H54 (cell line): ENCODE measurements at regions not wholly inside any gene's neighbourhood (a gene's known extent, or its start where the extent isn't known, plus 50 kb on each side); places are given as distances from the start of the nearest gene placed in this dataset.

Source experiments
- DNase-seq: peaks from one replicate; pipeline ENCODE4 v3.0.0; 2011; ENCODE audit warnings: low spot score, mixed read lengths; ENCODE audit not compliant: insufficient read length
- FAIRE-seq: peaks from 3 replicates; lab custom pipeline; 2011; peaks lifted over from hg19 to GRCh38; lab: Jason Lieb, UNC
- POLR2A ChIP-seq: IDR thresholded peaks from 2 replicates; pipeline ENCODE4 v1.6.1; 2011; ENCODE audit warnings: low read depth, mild to moderate bottlenecking, low read length

GRCh38 chr12:24436667-24437066, 487.2 kb upstream of the SOX5 start:
- DNase-seq = no peak
- FAIRE-seq = no peak
- TF ChIP-seq POLR2A = no peak

DNA sequence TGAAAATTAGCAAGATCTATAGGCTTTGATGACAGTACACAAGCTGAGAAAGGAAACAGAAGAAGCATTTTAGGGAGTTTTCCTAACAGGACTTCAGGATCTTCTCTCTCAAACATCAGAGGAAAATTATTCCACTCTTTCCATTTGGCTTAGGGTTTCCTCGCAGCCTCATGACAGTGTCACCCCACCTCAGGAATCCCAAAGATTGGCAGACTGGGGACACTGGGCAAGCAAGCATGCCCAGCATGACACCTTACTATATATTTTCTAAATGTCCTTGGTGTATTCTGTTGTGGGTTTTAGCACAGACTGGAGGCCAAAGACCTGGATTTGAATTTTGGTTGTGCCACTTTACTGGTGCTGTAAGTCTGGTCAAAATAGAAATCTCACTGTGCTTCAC, 482.4 kb upstream of the SOX5 start:
- TF ChIP-seq POLR2A = no peak
- no peak for FAIRE-seq
- DNase-seq = no peak

- FAIRE-seq = no peak
- no peak for TF ChIP-seq POLR2A
- DNase-seq = no peak
These were observed 478.3 kb upstream of the SOX5 start for GRCh38 chr12:24427776-24428175.

DNA sequence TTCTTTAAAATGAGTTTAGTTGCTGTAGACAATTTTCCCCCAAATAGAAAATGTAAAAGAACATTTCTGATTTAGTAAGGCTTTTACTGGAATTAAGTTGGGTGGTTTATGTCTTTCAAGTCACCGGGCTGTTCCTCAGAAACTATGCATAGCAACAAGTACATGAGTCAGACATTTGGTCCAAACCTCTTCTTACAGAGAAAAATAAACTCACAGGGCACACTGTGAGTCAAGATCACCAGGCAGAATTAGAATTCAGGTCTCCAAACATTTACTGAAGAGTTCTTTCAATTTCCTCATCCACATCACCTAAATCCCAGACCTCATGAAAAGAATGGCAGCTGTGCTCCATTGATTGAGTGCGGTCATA, 476.1 kb upstream of the SOX5 start:
- DNase-seq (no peak), FAIRE-seq (no peak)
- TF ChIP-seq POLR2A = no peak

DNA sequence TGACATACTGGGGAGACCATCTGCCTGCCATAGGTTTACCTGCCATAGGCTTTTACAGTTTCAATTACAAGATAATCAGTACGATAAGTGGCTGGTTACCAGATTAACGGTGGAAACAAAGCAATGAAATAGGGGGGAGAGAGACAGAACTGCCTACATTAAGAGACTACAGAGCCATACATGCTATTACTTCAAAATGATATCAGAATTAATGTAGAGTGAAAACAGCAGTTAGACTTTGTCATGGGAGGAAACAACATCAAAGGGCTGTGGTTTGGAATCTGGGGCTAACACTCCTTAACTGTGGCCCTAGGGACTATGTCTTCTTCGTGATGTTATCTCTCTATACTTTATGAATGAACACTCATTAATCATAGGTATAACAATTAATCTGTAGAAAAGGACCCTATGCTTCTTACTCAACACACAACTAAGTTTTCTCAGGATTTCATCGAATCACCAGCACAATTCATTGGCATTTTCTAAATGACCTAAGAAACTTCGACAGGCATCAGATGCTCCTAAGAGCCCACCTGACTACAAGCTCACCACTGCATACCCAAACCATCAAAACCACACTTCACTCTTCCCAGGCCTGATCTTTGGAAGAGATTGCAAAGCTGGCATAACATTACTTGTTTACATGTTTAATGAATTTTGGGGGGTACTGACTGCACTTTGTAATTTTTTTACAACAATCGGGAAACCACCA, 475.6 kb upstream of the SOX5 start:
- DNase-seq = no peak
- no peak for FAIRE-seq
- no peak for TF ChIP-seq POLR2A

GRCh38 chr12:24424376-24424775, 474.9 kb upstream of the SOX5 start:
- no peak for TF ChIP-seq POLR2A
- FAIRE-seq (no peak), DNase-seq (no peak)

- TF ChIP-seq POLR2A = no peak
- DNase-seq (no peak), FAIRE-seq (no peak)
These were observed 474.1 kb upstream of the SOX5 start for GRCh38 chr12:24423611-24424010.

DNA sequence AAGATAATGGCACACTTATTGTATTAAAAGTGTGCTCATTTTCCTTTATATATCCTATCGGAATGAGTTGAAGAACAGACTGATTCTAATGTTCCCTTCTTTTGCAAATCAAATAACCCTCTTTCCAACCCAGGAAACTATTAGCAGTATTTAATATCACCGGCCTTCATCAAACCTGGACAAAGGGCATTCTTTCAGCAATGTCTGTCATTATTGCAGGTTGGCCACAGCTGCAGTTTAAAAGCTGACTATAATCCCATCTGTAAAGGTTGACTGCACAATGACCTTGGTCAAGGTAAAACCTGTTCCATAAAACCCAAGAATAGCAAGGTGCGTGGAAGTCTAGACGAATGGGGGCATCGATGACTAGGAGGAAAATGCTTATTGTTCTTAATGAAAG, 472.3 kb upstream of the SOX5 start:
- TF ChIP-seq POLR2A = no peak
- FAIRE-seq (no peak), DNase-seq (no peak)

- DNase-seq (no peak), FAIRE-seq (no peak)
- no peak for TF ChIP-seq POLR2A
These were observed 468.7 kb upstream of the SOX5 start for GRCh38 chr12:24418157-24418556.

- TF ChIP-seq POLR2A = no peak
- FAIRE-seq (no peak), DNase-seq (no peak)
These were observed 467.1 kb upstream of the SOX5 start for GRCh38 chr12:24416423-24417109.

DNA sequence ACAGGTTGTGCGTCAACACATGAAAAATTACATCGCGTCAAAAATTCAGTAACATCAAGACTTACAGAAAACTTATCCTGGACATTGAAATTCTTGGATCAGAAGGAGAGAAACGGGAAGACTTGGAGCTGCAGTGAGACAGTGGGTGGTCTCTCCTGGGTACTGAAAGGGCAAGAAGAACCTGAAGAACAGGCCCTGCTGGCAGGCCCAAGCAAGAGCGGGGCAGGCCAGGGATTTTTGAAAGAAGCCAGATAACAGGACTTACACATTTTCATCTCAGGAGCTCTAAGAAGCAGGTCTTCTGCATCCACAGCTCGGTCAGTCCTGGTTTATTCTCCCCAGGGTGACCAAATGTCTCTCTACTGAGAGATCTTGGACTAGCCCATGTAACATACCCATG, 466.5 kb upstream of the SOX5 start:
- TF ChIP-seq POLR2A = no peak
- FAIRE-seq (no peak), DNase-seq (no peak)

- no peak for FAIRE-seq
- no peak for TF ChIP-seq POLR2A
- no peak for DNase-seq
These were observed 465.0 kb upstream of the SOX5 start for GRCh38 chr12:24414480-24414879.

- no peak for FAIRE-seq
- no peak for TF ChIP-seq POLR2A
- no peak for DNase-seq
These were observed 462.5 kb upstream of the SOX5 start for GRCh38 chr12:24411948-24412347.

GRCh38 chr12:24409868-24410267, 460.4 kb upstream of the SOX5 start:
- TF ChIP-seq POLR2A = no peak
- FAIRE-seq (no peak), DNase-seq (no peak)

GRCh38 chr12:24408305-24408704, 458.8 kb upstream of the SOX5 start:
- FAIRE-seq (no peak), DNase-seq (no peak)
- TF ChIP-seq POLR2A = no peak
